Common myeloid progenitor, CD34-positive (primary cell): ENCODE measurements at regions not wholly inside any gene's neighbourhood (a gene's known extent, or its start where the extent isn't known, plus 50 kb on each side); places are given as distances from the start of the nearest gene placed in this dataset.
"Not testable (repeated sequence)": the region's sequence is repeated elsewhere in the genome, so short reads cannot be mapped to it uniquely, and the experiment has no call there.

ENCODE experiments used
- CTCF ChIA-PET: fragments of 350-600 bp; sonication (Branson Sonifier 250); formaldehyde crosslinking; loops from one replicate; lab custom pipeline; 2021; ENCODE audit warnings: antibody characterized with exemption; lab: Charles Lee
- POLR2A ChIA-PET: fragments of 350-600 bp; sonication (Branson Sonifier 250); formaldehyde crosslinking; loops from one replicate; lab custom pipeline; 2021; ENCODE audit warnings: antibody characterized with exemption; lab: Charles Lee
- DNase-seq, 3 donors: peaks; one replicate each; pipeline versions ENCODE4 v3.0.0 to v3.0.0-alpha.2; 2013
- H3K27ac ChIP-seq, 2 experiments: 1 replicate in 1 of 2; 2 replicates in 1 of 2; pipeline ENCODE4 v1.7.0; 2013; ENCODE audit warnings: inconsistent platforms in 2 of 2, low read length in 2 of 2, mild to moderate bottlenecking in 2 of 2, low read depth in 1 of 2, moderate library complexity in 1 of 2; ENCODE audit not compliant: severe bottlenecking in 2 of 2, insufficient read depth in 1 of 2, poor library complexity in 1 of 2
- H3K27me3 ChIP-seq, 5 experiments: replicated peaks in 2 of 5; 1 replicate in 3 of 5; 2 replicates in 2 of 5; pipeline versions ENCODE4 v1.6.1 to v1.7.0; 2013; ENCODE audit warnings: low read length in 4 of 5, mild to moderate bottlenecking in 2 of 5, moderate library complexity in 2 of 5, inconsistent platforms in 1 of 5; ENCODE audit not compliant: insufficient read depth in 5 of 5, control insufficient read depth in 4 of 5
- H3K36me3 ChIP-seq, 4 experiments: 1 replicate in 2 of 4; 2 replicates in 2 of 4; pipeline versions ENCODE4 v1.6.1 to v1.7.0; 2013; ENCODE audit warnings: low read length in 3 of 4, control low read depth in 1 of 4, mild to moderate bottlenecking in 1 of 4; ENCODE audit not compliant: control insufficient read depth in 4 of 4, insufficient read depth in 4 of 4
- H3K4me1 ChIP-seq, 4 experiments: 1 replicate in 3 of 4; 2 replicates in 1 of 4; pipeline versions ENCODE4 v1.6.1 to v1.7.1; 2013; ENCODE audit warnings: low read length in 3 of 4, mild to moderate bottlenecking in 3 of 4, control low read depth in 1 of 4, inconsistent platforms in 1 of 4, moderate library complexity in 1 of 4; ENCODE audit not compliant: control insufficient read depth in 4 of 4, insufficient read depth in 4 of 4; ENCODE audit errors: control extremely low read depth in 1 of 4
- H3K4me3 ChIP-seq, 7 experiments: 1 replicate in 4 of 7; 2 replicates in 3 of 7; pipeline versions ENCODE4 v1.5.1 to v1.7.0; 2013; ENCODE audit warnings: mild to moderate bottlenecking in 7 of 7, low read length in 6 of 7, moderate library complexity in 6 of 7, inconsistent platforms in 2 of 7, low read depth in 2 of 7, control low read depth in 1 of 7; ENCODE audit not compliant: insufficient read depth in 4 of 7, control insufficient read depth in 1 of 7; ENCODE audit errors: extremely low read depth in 1 of 7
- H3K9me3 ChIP-seq, 5 experiments: 1 replicate in 4 of 5; 2 replicates in 1 of 5; pipeline versions ENCODE4 v1.6.1 to v1.7.1; 2013; ENCODE audit warnings: low read length in 4 of 5, mild to moderate bottlenecking in 2 of 5, inconsistent platforms in 1 of 5, low read depth in 1 of 5, moderate library complexity in 1 of 5; ENCODE audit not compliant: control insufficient read depth in 4 of 5, insufficient read depth in 2 of 5; ENCODE audit errors: control extremely low read depth in 1 of 5
- WGBS: methylation state at CpG from one replicate; pipeline ENCODE4 v1.1.5; 2013; ENCODE audit not compliant: insufficient coverage; 5-methylcytosine and 5-hydroxymethylcytosine counted together

- no peaks in the 10 kb centered on the region for H3K36me3 ChIP-seq
- no peaks in the 10 kb centered on the region for H3K4me1 ChIP-seq
- no peak overlapping the region for H3K4me3 ChIP-seq
- CTCF ChIA-PET, result interaction anchor here (0.6 kb wide), 1 partner anchor 14 kb away, joined by 5 read pairs; no protein-coding TSS in a partner anchor
- H3K27ac ChIP-seq, result no peak overlapping the region
- no CpG with 5 or more reads among the region's 3 CpGs for WGBS
- H3K27me3 ChIP-seq, result no peaks in the 10 kb centered on the region
- DNase-seq, result peak; percentile 7 to 50 (median 34)
- H3K9me3 ChIP-seq, result peaks cover 0 to 3% (median 0%) of the 10 kb centered on the region in 5 experiments
- POLR2A ChIA-PET, result no interaction called here
Observed at GRCh38 chr6:134389129-134389528, 71.2 kb upstream of the SGK1 start.

GRCh38 chr6:134386482-134386881 is 68.6 kb upstream of the SGK1 start:
- H3K4me3 ChIP-seq, CTCF ChIA-PET, H3K27me3 ChIP-seq, H3K36me3 ChIP-seq, H3K4me1 ChIP-seq, POLR2A ChIA-PET, DNase-seq, H3K9me3 ChIP-seq, H3K27ac ChIP-seq: not testable (repeated sequence)
- WGBS, result 100% methylated on average over 1 of the region's 6 CpGs

GRCh38 chr6:134381959-134382358 is 64.0 kb upstream of the SGK1 start:
- 96% methylated on average over 2 of the region's 5 CpGs for WGBS
- no peak for DNase-seq
- peaks cover 0 to 3% (median 0%) of the 10 kb centered on the region in 5 experiments for H3K9me3 ChIP-seq
- no peaks in the 10 kb centered on the region for H3K27me3 ChIP-seq
- H3K36me3 ChIP-seq, result no peaks in the 10 kb centered on the region
- peaks cover 0 to under 1% (median 0%) of the 10 kb centered on the region in 4 experiments for H3K4me1 ChIP-seq
- ChIA-PET POLR2A (no interaction called here), CTCF (no interaction called here)
- no peak overlapping the region for H3K27ac ChIP-seq
- no peak overlapping the region for H3K4me3 ChIP-seq

- Histone ChIP-seq H3K4me3 (no peak overlapping the region), H3K27me3 (no peaks in the 10 kb centered on the region), H3K9me3 (no peaks in the 10 kb centered on the region), H3K36me3 (no peaks in the 10 kb centered on the region), H3K27ac (no peak overlapping the region), H3K4me1 (peaks cover 0 to 8% (median 1%) of the 10 kb centered on the region in 4 experiments)
- no peak for DNase-seq
- ChIA-PET POLR2A (no interaction called here), CTCF (interaction anchor here (1.6 kb wide), 1 partner anchor 34 kb away, joined by 3 read pairs; no protein-coding TSS in a partner anchor)
- 100% methylated on average over 1 of the region's 1 CpG for WGBS
Observed at GRCh38 chr6:134379599-134379998, 61.7 kb upstream of the SGK1 start.

GRCh38 chr6:134379076-134379475 is 61.2 kb upstream of the SGK1 start:
- Histone ChIP-seq H3K36me3 (no peaks in the 10 kb centered on the region), H3K9me3 (no peaks in the 10 kb centered on the region), H3K27ac (no peak overlapping the region), H3K4me3 (no peak overlapping the region), H3K4me1 (peaks cover 0 to 13% (median 1%) of the 10 kb centered on the region in 4 experiments), H3K27me3 (no peaks in the 10 kb centered on the region)
- WGBS, result 76% methylated on average over 3 of the region's 5 CpGs
- no peak for DNase-seq
- ChIA-PET CTCF (interaction anchor here (1.6 kb wide), 1 partner anchor 35 kb away, joined by 3 read pairs; no protein-coding TSS in a partner anchor), POLR2A (no interaction called here)

- CTCF ChIA-PET, result interaction anchor here (1.6 kb wide), 1 partner anchor 35 kb away, joined by 3 read pairs; no protein-coding TSS in a partner anchor
- H3K27ac ChIP-seq, result no peak overlapping the region
- POLR2A ChIA-PET, result no interaction called here
- H3K4me1 ChIP-seq, result peaks cover 0 to 17% (median 4%) of the 10 kb centered on the region in 4 experiments
- 86% methylated on average over 1 of the region's 1 CpG for WGBS
- no peaks in the 10 kb centered on the region for H3K27me3 ChIP-seq
- no peaks in the 10 kb centered on the region for H3K36me3 ChIP-seq
- no peak overlapping the region for H3K4me3 ChIP-seq
- DNase-seq, result no peak
- no peaks in the 10 kb centered on the region for H3K9me3 ChIP-seq
Observed at GRCh38 chr6:134378426-134378825, 60.5 kb upstream of the SGK1 start.

- Histone ChIP-seq H3K27me3 (no peaks in the 10 kb centered on the region), H3K4me3 (no peak overlapping the region), H3K36me3 (no peaks in the 10 kb centered on the region), H3K27ac (no peak overlapping the region), H3K9me3 (no peaks in the 10 kb centered on the region), H3K4me1 (peaks cover 4 to 27% (median 10%) of the 10 kb centered on the region in 4 experiments)
- ChIA-PET POLR2A (no interaction called here), CTCF (no interaction called here)
- 100% methylated on average over 2 of the region's 3 CpGs for WGBS
- DNase-seq, result no peak
Observed at GRCh38 chr6:134376785-134377184, 58.9 kb upstream of the SGK1 start.
